ENCODE measurements at regions not wholly inside any gene's neighbourhood (a gene's known extent, or its start where the extent isn't known, plus 50 kb on each side); places are given as distances from the start of the nearest gene placed in this dataset.
"Not testable (repeated sequence)": the region's sequence is repeated elsewhere in the genome, so short reads cannot be mapped to it uniquely, and the experiment has no call there.

DNA sequence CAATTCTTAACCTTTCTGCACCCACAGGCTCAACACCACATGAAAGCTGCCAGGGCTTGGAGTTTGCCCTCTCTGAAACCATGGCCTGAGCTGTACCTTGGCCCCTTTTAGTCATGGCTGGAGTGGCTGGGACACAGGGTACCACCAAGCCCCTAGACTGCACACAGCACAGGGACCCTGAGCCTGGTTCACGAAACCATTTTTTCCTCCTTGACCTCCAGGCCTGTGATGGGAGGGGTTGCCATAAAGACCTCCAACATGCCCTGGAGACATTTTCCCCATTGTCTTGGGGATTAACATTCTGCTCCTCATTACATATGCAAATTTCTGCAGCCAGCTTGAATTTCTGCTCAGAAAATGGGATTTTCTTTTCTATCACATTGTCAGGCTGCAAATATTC lies 113.4 kb downstream of the XPNPEP1 start:
- not testable (repeated sequence) for DNase-seq

DNA sequence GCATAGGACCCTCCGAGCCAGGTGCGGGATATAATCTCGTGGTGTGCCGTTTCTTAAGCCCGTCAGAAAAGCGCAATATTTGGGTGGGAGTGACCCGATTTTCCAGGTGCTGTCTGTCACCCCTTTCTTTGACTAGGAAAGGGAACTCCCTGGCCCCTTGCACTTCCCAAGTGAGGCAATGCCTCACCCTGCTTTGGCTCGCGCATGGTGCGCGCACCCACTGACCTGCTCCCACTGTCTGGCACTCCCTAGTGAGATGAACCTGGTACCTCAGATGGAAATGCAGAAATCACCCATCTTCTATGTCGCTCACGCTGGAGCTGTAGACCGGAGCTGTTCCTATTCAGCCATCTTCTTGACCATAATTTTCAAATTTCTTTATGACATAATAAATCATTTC lies 122.1 kb downstream of the XPNPEP1 start:
- DNase-seq = not testable (repeated sequence)

DNA sequence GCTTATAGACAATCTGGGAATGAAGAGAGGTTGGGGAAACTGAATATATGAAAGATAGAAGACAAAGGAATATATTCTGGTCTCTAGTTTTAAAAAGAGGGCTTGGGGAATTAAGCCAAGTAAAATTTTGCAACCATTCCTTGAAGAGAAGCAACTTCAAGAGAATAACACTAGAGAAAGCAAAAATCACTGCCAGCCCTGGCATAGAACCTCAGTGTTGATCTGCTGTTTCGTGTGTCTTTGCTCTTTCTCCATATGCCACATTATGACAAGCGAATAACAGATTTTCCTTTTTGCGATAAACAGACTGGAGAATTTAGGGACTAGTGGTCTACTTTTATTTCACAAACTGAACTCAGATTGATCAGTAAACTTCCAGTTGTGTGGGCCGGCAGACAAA lies 132.7 kb downstream of the XPNPEP1 start:
- no peak for DNase-seq

DNA sequence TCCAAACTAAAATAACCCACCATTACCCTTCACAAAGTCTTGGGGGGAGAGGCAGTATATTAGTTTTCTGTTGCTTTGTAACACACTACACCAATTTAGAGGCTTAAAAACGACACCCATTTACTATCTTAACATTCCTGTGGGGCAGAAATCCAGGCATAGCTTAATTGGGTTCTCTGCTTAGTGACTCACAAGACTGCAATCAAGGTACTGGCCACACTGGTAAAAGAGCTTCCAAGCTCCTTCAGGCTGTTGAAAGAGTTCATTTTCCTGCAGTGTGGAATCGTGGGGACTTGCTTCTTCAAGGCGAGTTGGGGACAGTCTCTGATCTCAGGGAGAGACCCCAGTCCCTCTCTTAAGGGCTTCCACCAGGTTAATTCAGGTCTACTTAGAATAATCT lies 139.1 kb downstream of the XPNPEP1 start:
- DNase-seq = no peak

DNA sequence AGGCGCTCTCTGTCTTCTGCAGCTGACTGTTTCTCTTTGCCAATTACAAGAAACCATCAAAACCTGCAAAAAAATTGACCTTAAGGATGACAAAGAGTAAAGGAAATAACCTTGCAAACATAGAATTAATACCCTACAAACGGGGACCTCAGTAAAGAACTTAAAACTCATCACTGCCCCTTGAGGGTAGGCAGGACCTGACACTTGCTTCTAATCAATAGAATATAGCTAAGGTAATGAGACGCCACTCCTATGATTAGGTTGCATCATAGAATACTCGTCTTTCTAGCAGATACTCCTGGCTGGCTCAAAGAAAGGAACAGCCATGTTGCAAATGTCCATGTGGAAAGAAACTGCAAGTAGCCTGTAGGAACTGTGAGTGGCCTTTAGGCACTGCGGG lies 140.0 kb downstream of the XPNPEP1 start:
- DNase-seq = no peak

DNA sequence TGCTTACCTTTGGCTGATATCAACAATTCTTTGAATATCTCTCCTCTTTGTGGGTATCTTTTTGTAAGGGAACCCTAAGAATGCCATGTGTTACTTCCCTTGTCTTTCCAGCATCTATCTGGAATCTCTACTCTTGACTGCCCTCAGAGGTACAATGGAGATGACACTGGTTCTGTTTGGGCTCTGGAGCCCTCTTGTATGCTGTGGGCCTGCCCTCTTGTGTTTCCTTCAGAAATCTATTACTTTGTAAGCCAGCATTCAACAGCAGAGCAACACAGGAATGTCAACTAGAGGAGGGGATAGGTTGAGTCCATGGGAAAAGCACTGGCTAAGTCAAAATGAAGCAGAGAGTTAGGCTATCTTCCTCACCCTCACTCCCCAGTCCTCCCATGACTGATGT lies 142.3 kb downstream of the XPNPEP1 start:
- no peak for DNase-seq

DNA sequence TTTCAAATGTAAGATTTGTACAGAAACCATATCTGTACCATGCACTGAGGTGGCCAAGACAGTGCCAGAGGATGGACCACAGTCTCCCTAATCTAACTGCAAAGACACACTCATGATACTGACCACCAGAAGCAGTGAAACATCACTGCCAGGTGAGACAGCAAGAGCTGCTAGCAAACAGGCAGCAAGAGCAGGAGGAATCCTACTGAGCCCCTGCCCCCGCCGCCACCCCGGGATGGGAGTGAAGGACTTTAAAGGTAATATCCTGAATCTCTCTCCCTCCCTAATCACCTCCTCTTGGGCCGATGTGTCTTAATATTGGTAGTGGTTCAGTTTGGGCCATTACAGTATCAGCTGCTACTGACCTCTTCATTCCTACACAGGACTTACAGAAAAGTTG lies 144.3 kb downstream of the XPNPEP1 start:
- DNase-seq = no peak

DNA sequence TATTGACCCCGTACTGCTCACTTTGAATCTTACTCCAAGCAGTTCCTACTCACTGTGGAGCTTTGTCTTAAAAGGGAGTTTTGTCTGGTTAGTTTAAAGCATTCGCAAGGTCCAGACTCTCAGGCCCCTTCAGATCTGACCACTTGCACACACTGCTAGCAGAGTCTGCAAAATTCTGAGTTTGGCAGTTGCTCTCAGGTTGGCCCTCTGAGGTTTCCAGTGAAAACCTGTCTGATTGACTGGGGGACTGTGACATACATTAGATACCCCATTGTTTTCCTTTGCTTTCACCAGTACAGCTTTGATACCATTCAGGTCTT lies 149.2 kb downstream of the XPNPEP1 start:
- DNase-seq = no peak

DNA sequence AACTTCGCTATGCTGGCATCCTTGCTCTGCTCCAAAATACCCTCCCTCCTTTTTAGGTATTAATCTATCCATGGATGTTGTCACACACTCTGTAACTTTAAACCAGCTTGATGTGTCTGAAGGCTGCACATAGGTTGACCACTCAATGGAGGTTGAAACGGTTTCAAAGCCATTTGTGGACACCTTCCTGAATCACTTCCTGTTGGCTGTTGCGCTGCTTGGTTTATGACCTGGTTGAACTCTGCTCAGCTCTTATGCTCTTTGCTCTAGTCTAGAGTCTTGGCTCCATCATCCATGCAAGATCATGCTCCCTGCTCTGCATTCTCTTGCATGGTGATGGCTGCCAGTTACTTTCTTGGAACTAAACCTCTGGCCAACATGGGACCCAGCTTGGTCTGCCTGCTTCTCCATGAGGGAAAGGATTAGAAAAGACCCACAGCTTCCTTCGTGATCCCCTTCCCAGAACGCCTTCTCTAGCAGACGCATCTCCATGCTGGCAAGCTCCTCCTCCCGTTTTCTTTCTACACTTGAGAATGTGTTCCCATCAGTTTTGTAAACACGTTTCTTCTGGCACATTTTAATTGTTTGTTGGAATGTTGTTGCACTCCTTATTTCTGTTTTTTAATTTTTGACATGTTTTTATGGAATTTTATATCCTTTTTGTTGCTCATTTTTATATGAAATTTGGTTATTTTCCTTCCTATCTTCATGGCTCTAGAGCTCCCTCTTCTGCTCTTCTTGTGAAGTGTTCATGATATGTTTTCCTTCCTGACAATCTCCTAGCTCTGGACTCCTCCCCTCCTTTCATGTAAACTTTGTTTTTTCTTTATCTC lies 149.8 kb downstream of the XPNPEP1 start:
- no peak for DNase-seq

DNA sequence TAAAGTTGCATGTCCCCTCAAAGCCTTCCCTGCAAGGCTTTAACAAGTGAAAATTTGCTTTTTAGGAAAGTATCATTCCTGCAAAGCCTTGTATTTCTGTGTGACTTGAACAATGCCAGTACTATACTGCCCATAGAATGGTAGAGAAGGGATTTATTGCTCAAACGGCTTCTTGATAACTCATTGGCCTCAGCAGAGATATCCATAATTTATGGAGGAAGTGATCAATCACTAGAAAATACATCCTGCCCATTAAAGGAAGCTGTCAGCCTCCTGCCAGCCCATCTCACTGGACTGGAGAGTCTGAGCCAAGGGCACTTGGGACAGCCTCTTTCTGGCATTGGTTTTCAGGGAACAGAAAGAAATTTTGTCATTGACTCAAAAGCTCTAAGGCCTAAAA lies 152.6 kb downstream of the XPNPEP1 start:
- DNase-seq = no peak

DNA sequence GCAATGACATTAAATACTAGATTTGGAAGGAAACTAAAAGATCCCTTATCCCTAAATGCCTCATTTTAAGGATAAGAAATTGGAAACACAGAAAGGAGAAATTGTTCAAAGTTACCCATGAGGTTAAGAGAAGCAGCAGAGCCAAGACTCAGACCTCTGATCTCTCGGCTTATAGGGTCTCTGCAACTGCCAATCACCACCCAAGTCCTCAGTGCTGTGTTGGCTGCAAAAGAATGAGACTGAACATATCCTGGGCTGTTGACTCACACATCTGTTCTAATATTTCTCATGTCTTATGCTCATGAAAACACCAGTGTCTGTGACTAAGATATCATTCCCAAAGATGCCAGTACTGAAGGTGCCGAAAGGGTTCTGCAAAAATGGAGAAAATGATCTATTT lies 153.3 kb downstream of the XPNPEP1 start:
- no peak for DNase-seq

DNA sequence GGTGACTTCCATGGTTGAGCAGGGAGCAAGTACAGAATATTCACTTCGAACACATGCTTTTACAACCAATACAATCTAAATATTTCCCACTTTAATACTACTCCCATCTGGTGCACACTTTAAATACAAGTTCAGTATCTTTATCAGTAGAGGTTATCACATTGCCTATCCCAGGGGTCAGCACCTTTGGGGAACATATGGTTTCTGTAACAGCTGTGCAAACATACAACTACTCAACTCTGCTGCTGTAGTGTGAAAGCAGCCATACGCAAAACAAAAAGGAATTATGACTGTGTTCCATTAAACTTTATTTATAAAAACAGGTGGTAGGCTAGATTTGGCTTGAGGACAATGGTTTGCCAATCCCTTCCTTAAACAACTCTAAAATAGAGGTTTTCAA lies 157.5 kb downstream of the XPNPEP1 start:
- no peak for DNase-seq

DNA sequence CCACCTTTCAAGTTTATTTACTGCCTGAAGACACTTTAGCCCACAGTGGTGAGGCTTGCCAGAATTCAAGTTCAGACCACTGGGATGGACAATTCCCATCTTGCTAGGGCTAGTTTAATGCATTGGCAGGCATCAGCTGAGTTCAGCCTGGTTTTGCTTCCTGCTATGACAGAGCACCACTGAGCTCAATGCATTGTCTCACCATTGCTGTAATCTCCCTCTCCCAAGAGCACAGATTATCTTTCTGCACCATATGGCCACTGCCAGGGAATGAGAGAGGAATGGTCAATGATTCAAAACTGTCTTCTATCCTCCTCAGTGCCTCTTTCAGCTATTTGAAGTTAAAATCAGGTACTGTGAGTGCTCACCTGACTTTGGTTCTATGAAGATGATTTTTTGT lies 160.8 kb downstream of the XPNPEP1 start:
- DNase-seq = no peak

DNA sequence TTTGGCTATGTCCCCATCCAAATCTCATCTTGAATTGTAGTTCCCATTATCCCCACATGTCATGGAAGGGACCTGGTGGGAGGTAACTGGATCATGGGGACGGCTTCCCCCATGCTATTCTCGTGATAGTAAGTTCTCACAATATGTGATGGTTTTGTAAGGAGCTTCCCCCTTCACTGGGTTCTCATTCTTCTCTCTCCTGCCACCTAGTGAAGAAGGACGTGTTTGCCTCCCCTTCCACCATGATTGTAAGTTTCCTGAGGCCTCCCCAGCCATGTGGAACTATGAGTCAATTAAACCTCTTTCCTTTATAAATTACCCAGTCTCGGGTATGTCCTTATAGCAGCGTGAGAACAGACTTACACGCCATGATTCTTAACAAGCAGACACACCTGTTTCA lies 165.6 kb downstream of the XPNPEP1 start:
- DNase-seq = not testable (repeated sequence)

DNA sequence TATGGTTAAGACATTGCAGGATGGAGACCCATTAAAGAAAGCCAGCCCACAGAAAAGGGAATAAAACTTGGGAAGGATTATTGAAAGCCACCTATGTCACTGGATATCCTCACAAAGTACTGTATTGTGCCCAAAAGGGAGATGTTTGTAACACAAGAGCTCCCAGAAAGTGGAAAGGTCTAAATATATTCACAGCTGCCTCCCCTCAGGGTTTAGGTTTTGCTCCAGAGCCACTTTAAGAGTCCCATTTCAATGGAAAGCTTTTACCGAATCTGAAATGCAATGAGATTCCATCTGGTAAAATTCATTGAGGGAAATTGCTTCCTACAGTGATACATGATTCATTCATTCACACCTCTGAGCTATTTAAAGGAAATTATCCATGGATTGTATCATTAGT lies 176.4 kb downstream of the XPNPEP1 start:
- no peak for DNase-seq

DNA sequence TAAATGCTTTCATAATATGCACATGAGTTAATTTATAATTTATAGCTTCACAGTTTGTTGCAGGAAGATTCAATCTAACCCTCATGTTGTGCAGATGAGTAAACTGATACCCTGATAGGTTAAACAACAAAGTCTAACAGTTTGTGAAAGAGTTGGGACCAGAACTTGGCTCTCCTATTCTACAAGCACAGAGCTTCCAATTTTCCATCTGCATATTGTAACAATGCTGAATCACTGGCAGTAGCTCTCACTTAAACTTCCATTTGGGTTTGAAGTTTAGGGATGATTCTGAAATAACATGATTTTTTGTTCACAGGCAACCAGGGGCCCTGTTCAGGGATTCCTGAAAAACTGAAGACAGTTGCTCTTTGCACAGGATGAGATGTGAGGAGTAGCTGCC lies 179.3 kb downstream of the XPNPEP1 start:
- DNase-seq = no peak

DNA sequence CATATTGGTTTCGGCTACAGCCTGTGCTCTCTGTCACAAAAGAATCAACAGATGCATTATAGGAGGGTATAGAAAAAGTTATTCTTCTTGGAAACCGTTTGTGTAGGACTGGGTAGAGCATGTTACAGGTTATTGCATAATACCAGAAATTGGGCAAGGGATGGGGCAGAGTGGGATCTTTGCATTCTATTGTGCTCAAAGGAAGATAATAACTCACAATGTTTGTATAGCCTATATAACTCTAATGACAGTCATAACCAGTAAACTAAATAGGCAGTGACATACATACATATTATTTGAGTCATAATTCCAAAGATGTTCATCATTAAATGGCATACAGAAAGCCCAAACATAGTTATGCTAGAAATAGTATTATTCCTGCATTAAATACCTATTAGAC lies 179.7 kb downstream of the XPNPEP1 start:
- no peak for DNase-seq

DNA sequence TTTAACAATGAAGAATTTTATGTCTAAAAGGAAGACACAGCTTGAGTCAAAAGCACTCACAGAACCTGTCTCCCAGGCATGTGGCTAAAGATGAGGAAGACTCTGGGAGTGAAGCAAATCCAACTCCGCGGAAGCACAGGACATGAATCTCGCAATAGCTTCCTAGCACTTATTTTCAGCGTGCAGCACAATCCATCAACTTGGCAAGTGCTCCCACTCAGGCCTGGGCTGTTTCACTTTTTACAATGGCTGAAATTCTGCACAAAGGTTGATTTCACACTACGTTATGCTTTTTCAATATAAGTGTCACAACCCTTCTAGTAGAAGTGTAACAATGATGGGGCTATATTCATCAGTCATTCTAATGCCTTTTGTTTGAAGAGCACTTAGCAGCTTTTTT lies 180.2 kb downstream of the XPNPEP1 start:
- DNase-seq = no peak

DNA sequence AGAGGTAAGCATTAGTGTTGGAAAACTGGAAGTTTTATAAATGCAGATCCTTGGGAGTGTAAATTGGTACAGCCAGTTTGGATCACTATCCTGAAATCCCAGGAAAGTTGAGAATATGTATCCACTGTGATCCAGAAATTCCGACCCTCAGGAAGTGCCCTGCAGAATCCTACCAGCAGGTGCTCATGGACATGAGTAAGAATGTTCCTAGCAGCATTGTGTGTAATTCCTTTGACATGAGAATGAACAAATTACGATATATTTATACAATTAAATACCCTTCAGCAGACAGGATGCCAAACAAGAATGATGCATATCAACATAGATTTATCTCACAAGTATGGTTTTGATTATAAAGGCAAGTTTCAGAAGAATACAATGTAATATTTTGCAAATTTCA lies 181.6 kb downstream of the XPNPEP1 start:
- DNase-seq = no peak

DNA sequence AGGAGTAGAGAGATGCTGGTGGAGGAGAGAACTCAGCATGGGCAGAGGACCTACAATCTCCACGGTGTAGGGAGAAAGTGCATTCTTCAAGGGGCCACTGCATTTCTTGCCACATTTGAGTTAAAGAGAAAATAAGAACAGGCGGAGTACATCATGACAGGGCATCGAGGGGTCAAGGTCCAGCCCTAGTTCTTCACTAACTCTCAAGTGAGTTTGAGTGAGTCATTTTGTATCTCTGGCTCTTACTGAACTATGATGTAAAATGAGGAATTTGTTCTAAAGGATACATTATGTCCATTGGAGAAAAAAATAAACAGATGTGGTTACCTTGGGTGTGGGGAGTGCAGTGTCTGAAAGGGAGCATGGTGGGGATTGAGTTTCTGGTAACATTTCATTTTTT lies 182.9 kb downstream of the XPNPEP1 start:
- no peak for DNase-seq

DNA sequence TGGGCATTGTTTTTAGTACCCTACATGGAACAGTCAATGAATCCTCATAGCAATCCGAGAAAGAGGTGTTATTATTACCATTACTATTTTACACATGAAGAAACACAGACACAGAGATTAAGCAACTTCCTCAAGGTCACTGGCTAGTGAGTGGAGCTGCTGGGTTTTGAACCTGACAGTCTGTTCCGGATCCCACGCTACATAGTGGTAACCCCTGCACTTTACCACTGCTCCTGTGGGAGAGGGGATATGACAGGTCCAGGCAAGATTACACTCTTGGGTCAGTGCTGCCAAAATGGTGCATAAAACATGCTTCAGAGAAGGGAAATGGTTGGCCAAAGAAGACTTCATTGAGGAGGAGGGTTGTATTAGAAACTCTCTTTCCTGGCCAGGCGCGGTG lies 185.7 kb downstream of the XPNPEP1 start:
- DNase-seq = no peak

DNA sequence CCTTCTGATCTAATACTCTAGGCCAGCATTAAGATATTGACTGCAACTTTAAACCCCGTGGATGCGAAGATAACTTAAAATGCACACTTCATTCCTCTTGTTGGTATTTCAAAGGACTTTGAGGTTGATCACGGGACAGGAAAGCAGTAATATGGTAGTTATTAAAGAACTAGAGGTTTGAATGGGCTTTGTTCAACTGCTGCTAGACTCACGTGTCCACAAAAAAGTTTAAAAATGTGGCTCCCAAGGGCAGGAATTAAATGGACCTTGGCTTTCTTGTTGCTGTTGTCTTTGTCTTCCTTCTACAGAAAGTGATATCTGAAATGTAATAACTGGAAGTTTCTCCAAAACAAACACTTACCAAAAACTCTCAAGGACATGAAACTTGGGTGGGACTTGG lies 186.3 kb downstream of the XPNPEP1 start:
- DNase-seq = no peak

DNA sequence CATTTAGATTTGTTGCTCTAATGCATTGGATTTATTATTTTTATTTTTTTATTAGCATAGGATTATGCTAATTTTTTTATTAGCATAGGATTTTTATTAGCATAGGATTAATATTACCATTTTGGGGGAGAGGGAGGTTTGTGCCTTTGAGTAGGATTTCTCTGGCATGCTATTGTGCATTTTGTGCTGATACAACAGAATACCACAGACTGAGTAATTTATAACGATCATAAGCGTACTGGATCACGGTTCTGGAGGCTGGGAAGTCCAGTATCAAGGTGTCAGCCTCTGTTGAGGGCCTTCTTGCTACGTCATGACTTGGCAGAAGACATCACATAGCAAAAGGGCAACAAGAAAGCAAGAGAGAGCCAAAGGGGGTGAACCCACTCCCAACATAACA lies 187.5 kb downstream of the XPNPEP1 start:
- no peak for DNase-seq

DNA sequence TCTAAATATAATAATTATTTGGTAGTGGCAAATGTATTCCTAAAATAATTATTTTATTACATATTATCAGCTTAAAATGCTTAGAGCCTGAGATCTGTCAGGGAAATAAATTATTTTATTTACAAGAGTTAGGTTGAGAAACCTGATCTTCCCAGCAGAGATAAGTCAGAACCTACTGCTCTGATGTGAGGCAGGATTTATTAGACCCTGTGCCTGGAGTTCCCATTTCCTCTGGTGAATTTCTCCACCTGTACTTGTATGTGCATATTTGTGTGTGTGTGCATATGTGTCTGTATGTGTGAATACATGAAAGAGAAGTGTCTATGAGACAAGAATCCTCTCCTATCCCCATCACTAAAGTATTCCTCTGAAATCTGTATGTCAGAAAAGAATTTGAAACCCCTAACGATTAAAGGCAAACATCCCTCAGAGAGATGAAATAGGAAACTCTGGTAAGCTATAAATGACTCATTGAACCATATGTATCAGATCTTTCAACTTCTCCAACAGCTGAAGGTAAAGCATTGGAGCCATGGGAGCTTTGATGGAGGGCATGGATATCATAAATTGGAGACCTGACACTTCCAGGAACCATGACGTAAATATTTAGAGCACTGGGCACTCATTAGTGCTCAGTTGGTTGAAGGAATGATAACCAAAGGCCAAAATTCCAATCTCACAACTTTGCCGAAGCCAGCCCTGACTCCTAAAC lies 190.9 kb downstream of the XPNPEP1 start:
- no peak for DNase-seq

DNA sequence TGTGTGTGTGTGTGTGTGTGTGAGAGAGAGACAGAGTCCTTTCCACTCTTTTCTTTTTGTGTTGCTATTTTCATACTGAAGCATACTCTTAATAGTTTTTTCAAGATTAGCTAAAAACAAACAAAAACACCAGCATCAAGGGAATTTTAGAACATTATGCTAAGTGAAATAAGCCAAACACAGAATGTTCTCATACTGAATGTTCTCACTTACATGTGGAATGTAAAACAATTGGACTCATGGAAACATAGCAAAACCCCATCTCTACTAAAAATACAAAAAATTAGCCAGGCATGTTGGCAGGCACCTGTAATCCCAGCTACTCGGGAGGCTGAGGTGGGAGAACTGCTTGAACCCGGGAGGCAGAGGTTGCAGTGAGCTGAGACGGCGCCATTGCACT lies 193.4 kb downstream of the XPNPEP1 start:
- DNase-seq = not testable (repeated sequence)

Data from NCI-H1092 treated with DMSO at 0.1 percent for 48 hours (cell line).